ENCODE measurements at regions not wholly inside any gene's neighbourhood (a gene's known extent, or its start where the extent isn't known, plus 50 kb on each side); places are given as distances from the start of the nearest gene placed in this dataset.

DNA sequence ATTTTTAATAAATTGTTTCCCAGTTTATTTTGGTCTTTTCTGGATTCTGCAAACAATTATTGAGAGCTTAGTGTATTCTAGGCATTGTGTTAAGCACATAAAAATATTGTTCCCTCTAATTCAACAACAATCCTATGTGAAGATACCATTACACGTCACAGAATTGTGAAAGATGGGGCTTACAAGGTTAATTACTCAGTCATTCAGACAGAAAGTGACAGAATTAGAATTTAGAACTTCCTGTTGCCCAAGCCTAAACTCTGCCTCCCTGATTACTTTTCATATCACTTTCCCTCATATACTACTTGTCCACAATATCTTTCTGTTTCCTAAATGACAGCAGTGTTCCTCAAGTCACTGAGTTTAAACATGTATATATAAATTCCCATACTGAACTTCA is 186.7 kb upstream of the VEGFC start:
- TF ChIP-seq, protein P1, sequence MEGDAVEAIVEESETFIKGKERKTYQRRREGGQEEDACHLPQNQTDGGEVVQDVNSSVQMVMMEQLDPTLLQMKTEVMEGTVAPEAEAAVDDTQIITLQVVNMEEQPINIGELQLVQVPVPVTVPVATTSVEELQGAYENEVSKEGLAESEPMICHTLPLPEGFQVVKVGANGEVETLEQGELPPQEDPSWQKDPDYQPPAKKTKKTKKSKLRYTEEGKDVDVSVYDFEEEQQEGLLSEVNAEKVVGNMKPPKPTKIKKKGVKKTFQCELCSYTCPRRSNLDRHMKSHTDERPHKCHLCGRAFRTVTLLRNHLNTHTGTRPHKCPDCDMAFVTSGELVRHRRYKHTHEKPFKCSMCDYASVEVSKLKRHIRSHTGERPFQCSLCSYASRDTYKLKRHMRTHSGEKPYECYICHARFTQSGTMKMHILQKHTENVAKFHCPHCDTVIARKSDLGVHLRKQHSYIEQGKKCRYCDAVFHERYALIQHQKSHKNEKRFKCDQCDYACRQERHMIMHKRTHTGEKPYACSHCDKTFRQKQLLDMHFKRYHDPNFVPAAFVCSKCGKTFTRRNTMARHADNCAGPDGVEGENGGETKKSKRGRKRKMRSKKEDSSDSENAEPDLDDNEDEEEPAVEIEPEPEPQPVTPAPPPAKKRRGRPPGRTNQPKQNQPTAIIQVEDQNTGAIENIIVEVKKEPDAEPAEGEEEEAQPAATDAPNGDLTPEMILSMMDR (IDR thresholded peaks at IDR 0.05; ENCODE audit: low read depth, low read length), result no peak
- no peak for TF ChIP-seq EZH2phosphoT487 (IDR thresholded peaks at IDR 0.05; ENCODE audit: low read depth)
